ENCODE measurements at regions not wholly inside any gene's neighbourhood (a gene's known extent, or its start where the extent isn't known, plus 50 kb on each side); places are given as distances from the start of the nearest gene placed in this dataset.

DNA sequence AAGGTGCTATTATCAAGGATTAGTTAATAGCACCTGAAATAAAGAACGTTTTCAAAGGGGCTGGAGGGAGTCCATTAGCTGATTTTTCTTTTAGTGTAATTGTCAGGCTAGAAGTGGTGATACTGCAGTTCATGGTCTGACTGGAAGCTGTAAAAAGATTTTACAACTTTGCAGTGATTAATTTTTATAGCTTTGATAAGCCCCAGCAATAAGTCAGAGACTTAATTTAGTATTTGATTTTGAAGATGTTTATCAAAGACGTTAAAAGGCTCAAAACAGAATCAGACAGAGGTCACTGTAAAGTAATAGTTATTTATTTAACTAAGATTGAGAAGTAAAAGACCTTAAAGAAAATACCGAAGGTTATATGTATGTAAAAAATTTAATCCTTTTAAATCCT is 165.5 kb upstream of the FMN2 start:
- WGBS (ENCODE audit: insufficient coverage, low coverage, low lambda C conversion rate, missing lambda C conversion rate): 56% methylated on average over 3 of the region's 3 CpGs
- H3K9me3 ChIP-seq: no peaks in the 10 kb centered on the region
- peaks cover 0 to 4% (median 0%) of the 10 kb centered on the region in 4 donors for H3K4me1 ChIP-seq
- H3K27ac ChIP-seq: no peak overlapping the region
- DNase-seq (no peak), ATAC-seq (no peak)
- intact Hi-C loops (cut with DNase I): no loop called here
- H3K27me3 ChIP-seq: no peaks in the 10 kb centered on the region
- H3K36me3 ChIP-seq: no peaks in the 10 kb centered on the region
- H3K4me3 ChIP-seq: no peak overlapping the region
- TF ChIP-seq POLR2A (IDR thresholded peaks at IDR 0.05) (no peak), CTCF (IDR thresholded peaks at IDR 0.05) (no peak)

DNA sequence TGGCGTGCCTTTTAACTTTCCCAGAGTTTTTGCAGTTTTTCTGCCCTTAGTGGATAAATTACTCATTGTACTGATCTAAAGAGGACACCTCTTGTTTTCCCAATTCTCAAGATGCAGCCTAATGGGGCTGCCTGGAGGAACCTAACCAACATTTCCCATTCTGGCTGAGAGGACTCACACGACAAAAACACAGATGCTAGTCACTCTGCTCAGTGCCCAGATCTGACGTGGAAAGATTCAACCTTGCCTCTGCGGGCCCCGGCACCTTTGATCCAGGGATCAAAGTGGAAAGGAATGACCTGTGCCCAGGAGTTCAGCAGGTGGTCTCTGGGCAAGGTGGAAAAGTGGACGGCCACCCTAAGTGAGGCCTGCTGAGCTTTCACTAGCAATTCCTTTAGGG is 162.4 kb upstream of the FMN2 start:
- no peaks in the 10 kb centered on the region for H3K36me3 ChIP-seq
- no peak overlapping the region for H3K27ac ChIP-seq
- WGBS (ENCODE audit: insufficient coverage, low coverage, low lambda C conversion rate, missing lambda C conversion rate): 64% methylated on average over 3 of the region's 6 CpGs
- intact Hi-C loops (cut with DNase I): no loop called here
- no peak overlapping the region for H3K4me3 ChIP-seq
- DNase-seq (no peak), ATAC-seq (no peak)
- no peaks in the 10 kb centered on the region for H3K27me3 ChIP-seq
- TF ChIP-seq CTCF (IDR thresholded peaks at IDR 0.05) (no peak), POLR2A (IDR thresholded peaks at IDR 0.05) (no peak)
- H3K9me3 ChIP-seq: no peaks in the 10 kb centered on the region
- H3K4me1 ChIP-seq: peaks cover 0 to 4% (median 0%) of the 10 kb centered on the region in 4 donors

GRCh38 chr1:239930686-239931262 is 160.9 kb upstream of the FMN2 start:
- Histone ChIP-seq H3K9me3 (no peaks in the 10 kb centered on the region), H3K4me1 (peaks cover 0 to 4% (median 0%) of the 10 kb centered on the region in 4 donors), H3K27ac (no peak overlapping the region), H3K4me3 (no peak overlapping the region), H3K27me3 (no peaks in the 10 kb centered on the region), H3K36me3 (no peaks in the 10 kb centered on the region)
- TF ChIP-seq POLR2A (IDR thresholded peaks at IDR 0.05) (no peak), CTCF (IDR thresholded peaks at IDR 0.05) (no peak)
- intact Hi-C loops (cut with DNase I): no loop called here
- ATAC-seq (peak in 2 of 4 donors; percentile 62 to 67), DNase-seq (no peak)
- WGBS (ENCODE audit: insufficient coverage, low coverage, low lambda C conversion rate, missing lambda C conversion rate): 13% methylated on average over 2 of the region's 3 CpGs

- Histone ChIP-seq H3K4me3 (no peak overlapping the region), H3K4me1 (peaks cover 0 to 4% (median 0%) of the 10 kb centered on the region in 4 donors), H3K27me3 (no peaks in the 10 kb centered on the region), H3K9me3 (no peaks in the 10 kb centered on the region), H3K36me3 (no peaks in the 10 kb centered on the region), H3K27ac (no peak overlapping the region)
- DNase-seq: no peak
- intact Hi-C loops (cut with DNase I): no loop called here
- TF ChIP-seq CTCF (IDR thresholded peaks at IDR 0.05): no peak
- TF ChIP-seq POLR2A (IDR thresholded peaks at IDR 0.05): no peak
- 82% methylated on average over 6 of the region's 6 CpGs for WGBS (ENCODE audit: insufficient coverage, low coverage, low lambda C conversion rate, missing lambda C conversion rate)
- ATAC-seq: no peak
These were observed 160.3 kb upstream of the FMN2 start for GRCh38 chr1:239931341-239931740.

DNA sequence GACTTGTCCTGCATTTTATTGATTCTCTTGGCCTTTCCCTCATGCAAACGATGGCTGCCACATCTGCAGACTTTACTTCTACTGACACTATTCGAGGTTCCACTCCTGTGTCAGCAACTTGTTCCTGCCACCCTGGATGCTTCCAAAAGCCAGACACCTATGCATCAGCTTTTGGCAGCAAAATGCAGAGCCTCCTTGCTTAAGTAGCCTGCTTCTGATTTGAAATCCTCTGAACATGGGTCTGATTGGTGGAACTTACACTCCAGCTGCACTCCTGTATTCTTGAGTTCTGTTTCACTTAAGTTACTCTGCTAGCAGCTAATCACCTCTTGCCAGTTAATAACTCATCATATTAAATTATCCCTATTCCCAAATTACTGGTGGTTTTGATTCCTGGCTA is 152.1 kb upstream of the FMN2 start:
- H3K27me3 ChIP-seq: no peaks in the 10 kb centered on the region
- no peak overlapping the region for H3K27ac ChIP-seq
- TF ChIP-seq CTCF (IDR thresholded peaks at IDR 0.05) (no peak), POLR2A (IDR thresholded peaks at IDR 0.05) (no peak)
- H3K36me3 ChIP-seq: no peaks in the 10 kb centered on the region
- intact Hi-C loops (cut with DNase I): no loop called here
- H3K9me3 ChIP-seq: no peaks in the 10 kb centered on the region
- no peak for ATAC-seq
- WGBS (ENCODE audit: insufficient coverage, low coverage, low lambda C conversion rate, missing lambda C conversion rate): 21% methylated on average over 2 of the region's 2 CpGs
- DNase-seq: no peak
- no peaks in the 10 kb centered on the region for H3K4me1 ChIP-seq
- H3K4me3 ChIP-seq: no peak overlapping the region

Data from right lobe of liver (tissue), 6 donors.